ENCODE measurements at regions not wholly inside any gene's neighbourhood (a gene's known extent, or its start where the extent isn't known, plus 50 kb on each side); places are given as distances from the start of the nearest gene placed in this dataset.

- Histone ChIP-seq H3K4me3 (no peak overlapping the region), H3K4me2 (no peak overlapping the region), H3K27ac (peak overlapping the region; percentile 17), H2AFZ (no peak overlapping the region), H3K4me1 (ENCODE audit: insufficient read depth) (no peaks in the 10 kb centered on the region), H4K20me1 (ENCODE audit: insufficient read depth, poor library complexity, severe bottlenecking) (no peaks in the 10 kb centered on the region), H3K36me3 (replicated peaks; ENCODE audit: insufficient read depth, low read depth) (no peaks in the 10 kb centered on the region), H3K9me3 (ENCODE audit: low read depth) (no peaks in the 10 kb centered on the region), H3K27me3 (no peaks in the 10 kb centered on the region), H3K79me2 (no peaks in the 10 kb centered on the region), H3K9me2 (replicated peaks; ENCODE audit: insufficient read depth) (no peaks in the 10 kb centered on the region)
- TF ChIP-seq CTCF (IDR thresholded peaks at IDR 0.05; ENCODE audit: poor library complexity) (no peak), EZH2 (IDR thresholded peaks at IDR 0.05; ENCODE audit: borderline replicate concordance) (no peak), EZH2phosphoT487 (IDR thresholded peaks at IDR 0.05; ENCODE audit: low read depth, severe bottlenecking, unreplicated experiment) (no peak)
- no peak for DNase-seq (ENCODE audit: low spot score)
- WGBS (ENCODE audit: low lambda C conversion rate, missing lambda C conversion rate): 84% methylated on average over 5 of the region's 5 CpGs
These were observed 89.6 kb upstream of the CBLB start for GRCh38 chr3:105958237-105959000.

GRCh38 chr3:105959851-105960250 is 91.0 kb upstream of the CBLB start:
- Histone ChIP-seq H4K20me1 (ENCODE audit: insufficient read depth, poor library complexity, severe bottlenecking) (no peaks in the 10 kb centered on the region), H3K4me1 (ENCODE audit: insufficient read depth) (no peaks in the 10 kb centered on the region), H3K36me3 (replicated peaks; ENCODE audit: insufficient read depth, low read depth) (no peaks in the 10 kb centered on the region), H3K9me3 (ENCODE audit: low read depth) (no peaks in the 10 kb centered on the region), H3K9me2 (replicated peaks; ENCODE audit: insufficient read depth) (no peaks in the 10 kb centered on the region), H3K27ac (no peak overlapping the region), H3K79me2 (no peaks in the 10 kb centered on the region), H3K4me2 (no peak overlapping the region), H2AFZ (no peak overlapping the region), H3K4me3 (no peak overlapping the region), H3K27me3 (no peaks in the 10 kb centered on the region)
- no peak for DNase-seq (ENCODE audit: low spot score)
- 66% methylated on average over 3 of the region's 3 CpGs for WGBS (ENCODE audit: low lambda C conversion rate, missing lambda C conversion rate)
- TF ChIP-seq EZH2phosphoT487 (IDR thresholded peaks at IDR 0.05; ENCODE audit: low read depth, severe bottlenecking, unreplicated experiment) (no peak), EZH2 (IDR thresholded peaks at IDR 0.05; ENCODE audit: borderline replicate concordance) (no peak), CTCF (IDR thresholded peaks at IDR 0.05; ENCODE audit: poor library complexity) (no peak)

GRCh38 chr3:105960381-105960780 is 91.6 kb upstream of the CBLB start:
- Histone ChIP-seq H4K20me1 (ENCODE audit: insufficient read depth, poor library complexity, severe bottlenecking) (no peaks in the 10 kb centered on the region), H3K4me3 (no peak overlapping the region), H3K36me3 (replicated peaks; ENCODE audit: insufficient read depth, low read depth) (no peaks in the 10 kb centered on the region), H3K9me3 (ENCODE audit: low read depth) (no peaks in the 10 kb centered on the region), H3K4me1 (ENCODE audit: insufficient read depth) (no peaks in the 10 kb centered on the region), H2AFZ (no peak overlapping the region), H3K27me3 (no peaks in the 10 kb centered on the region), H3K79me2 (no peaks in the 10 kb centered on the region), H3K27ac (no peak overlapping the region), H3K9me2 (replicated peaks; ENCODE audit: insufficient read depth) (no peaks in the 10 kb centered on the region), H3K4me2 (no peak overlapping the region)
- WGBS (ENCODE audit: low lambda C conversion rate, missing lambda C conversion rate): 76% methylated on average over 5 of the region's 5 CpGs
- DNase-seq (ENCODE audit: low spot score): no peak
- no peak for TF ChIP-seq EZH2phosphoT487 (IDR thresholded peaks at IDR 0.05; ENCODE audit: low read depth, severe bottlenecking, unreplicated experiment)
- no peak for TF ChIP-seq EZH2 (IDR thresholded peaks at IDR 0.05; ENCODE audit: borderline replicate concordance)
- no peak for TF ChIP-seq CTCF (IDR thresholded peaks at IDR 0.05; ENCODE audit: poor library complexity)
